ENCODE measurements at regions not wholly inside any gene's neighbourhood (a gene's known extent, or its start where the extent isn't known, plus 50 kb on each side); places are given as distances from the start of the nearest gene placed in this dataset.

GRCh38 chr2:22274661-22275060 lies 1110.3 kb upstream of the KLHL29 start:
- TF ChIP-seq CTCF (IDR thresholded peaks at IDR 0.05) (no peak), POLR2AphosphoS5 (IDR thresholded peaks at IDR 0.05) (no peak)
